ENCODE measurements at regions not wholly inside any gene's neighbourhood (a gene's known extent, or its start where the extent isn't known, plus 50 kb on each side); places are given as distances from the start of the nearest gene placed in this dataset.
A peak's percentile ranks its signal among the peaks of the same experiment; 100 is the strongest.
"Not testable (repeated sequence)": the region's sequence is repeated elsewhere in the genome, so short reads cannot be mapped to it uniquely, and the experiment has no call there.

DNA sequence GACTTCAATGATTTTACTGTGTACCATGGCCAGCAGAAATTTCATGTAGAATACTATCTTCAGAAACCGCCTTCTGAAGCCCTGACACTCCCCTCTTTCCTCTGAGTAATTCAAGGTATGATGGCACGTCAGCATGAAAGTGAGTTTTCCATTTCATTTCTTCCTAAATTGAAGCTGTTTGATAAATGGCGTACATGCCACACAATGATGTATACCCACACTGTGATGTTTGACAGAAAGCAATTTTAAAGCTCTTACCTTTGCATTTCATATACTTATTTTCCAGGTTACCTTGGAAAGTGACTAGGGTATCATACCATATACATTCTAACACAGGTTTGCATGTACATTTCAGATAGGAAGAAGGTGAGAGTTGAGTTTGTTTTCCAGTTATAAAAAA lies 147.9 kb upstream of the LRRC3B start:
- no peak for TF ChIP-seq ZFX (IDR thresholded peaks at IDR 0.05; ENCODE audit: borderline replicate concordance)
- TF ChIP-seq, protein P1, sequence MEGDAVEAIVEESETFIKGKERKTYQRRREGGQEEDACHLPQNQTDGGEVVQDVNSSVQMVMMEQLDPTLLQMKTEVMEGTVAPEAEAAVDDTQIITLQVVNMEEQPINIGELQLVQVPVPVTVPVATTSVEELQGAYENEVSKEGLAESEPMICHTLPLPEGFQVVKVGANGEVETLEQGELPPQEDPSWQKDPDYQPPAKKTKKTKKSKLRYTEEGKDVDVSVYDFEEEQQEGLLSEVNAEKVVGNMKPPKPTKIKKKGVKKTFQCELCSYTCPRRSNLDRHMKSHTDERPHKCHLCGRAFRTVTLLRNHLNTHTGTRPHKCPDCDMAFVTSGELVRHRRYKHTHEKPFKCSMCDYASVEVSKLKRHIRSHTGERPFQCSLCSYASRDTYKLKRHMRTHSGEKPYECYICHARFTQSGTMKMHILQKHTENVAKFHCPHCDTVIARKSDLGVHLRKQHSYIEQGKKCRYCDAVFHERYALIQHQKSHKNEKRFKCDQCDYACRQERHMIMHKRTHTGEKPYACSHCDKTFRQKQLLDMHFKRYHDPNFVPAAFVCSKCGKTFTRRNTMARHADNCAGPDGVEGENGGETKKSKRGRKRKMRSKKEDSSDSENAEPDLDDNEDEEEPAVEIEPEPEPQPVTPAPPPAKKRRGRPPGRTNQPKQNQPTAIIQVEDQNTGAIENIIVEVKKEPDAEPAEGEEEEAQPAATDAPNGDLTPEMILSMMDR (IDR thresholded peaks at IDR 0.05): no peak
- H3K27ac ChIP-seq: no peak overlapping the region

DNA sequence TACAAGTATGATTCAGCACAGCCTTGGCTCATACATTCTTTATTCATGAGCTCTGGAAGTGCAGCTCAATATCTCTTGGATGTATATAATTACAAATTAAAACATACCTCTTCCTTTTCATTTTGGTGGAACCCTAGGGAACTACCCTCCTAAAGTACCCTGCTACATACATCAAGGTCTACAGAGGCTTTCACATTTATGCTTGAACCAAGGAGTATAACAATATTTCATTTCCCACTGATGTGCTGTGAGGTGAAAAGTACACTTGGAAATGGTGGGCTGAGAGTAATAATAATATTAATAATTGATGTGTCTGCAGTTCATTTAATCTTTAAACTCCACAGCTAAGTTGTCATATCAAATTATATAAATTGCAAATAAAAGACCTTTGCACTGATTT lies 142.2 kb upstream of the LRRC3B start:
- TF ChIP-seq, protein P1 (IDR thresholded peaks at IDR 0.05): no peak
- no peak for TF ChIP-seq ZFX (IDR thresholded peaks at IDR 0.05; ENCODE audit: borderline replicate concordance)

DNA sequence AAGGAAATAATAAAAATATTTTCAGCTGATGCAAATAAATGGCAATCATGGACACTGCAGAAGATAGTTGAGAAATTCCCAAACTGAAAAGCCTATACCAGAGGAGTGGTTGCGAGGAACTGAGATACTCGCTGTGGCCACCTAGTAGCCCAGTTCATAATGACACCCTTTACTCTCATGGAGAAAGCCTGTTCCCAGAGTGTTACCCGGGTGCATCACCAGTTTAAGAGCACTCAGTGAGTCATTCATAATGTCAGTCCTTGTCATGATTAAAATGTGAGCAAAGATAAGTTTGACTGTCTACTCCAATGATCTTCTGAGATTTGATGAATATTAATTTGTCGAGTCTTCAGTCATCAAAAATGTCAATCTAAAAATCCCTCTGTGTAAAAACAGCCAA lies 138.4 kb upstream of the LRRC3B start:
- H3K27ac ChIP-seq: no peak overlapping the region
- TF ChIP-seq, protein P1 (IDR thresholded peaks at IDR 0.05): peak; percentile 54
- no peak for TF ChIP-seq ZFX (IDR thresholded peaks at IDR 0.05; ENCODE audit: borderline replicate concordance)

More for the DNA sequence above, 142.2 kb upstream of the LRRC3B start:
- H3K27ac ChIP-seq: no peak overlapping the region

DNA sequence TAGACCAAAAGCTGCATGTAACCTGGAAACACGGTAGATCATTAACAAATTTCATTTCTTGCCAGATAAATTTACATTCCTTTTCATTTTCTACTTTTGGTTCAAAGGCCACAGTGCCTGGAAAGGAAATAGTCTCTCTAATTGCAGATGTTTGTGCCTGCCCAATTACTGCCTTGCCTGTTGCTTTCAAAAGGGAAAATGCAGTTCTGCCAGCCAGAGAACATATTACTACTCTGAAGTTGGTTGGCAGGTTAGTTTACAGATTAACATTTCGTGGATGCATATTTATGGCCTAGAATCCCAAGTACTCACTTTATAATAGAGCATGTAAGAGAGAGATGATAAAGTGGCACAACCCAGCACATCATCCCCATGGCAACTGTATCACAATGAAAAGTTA lies 124.3 kb upstream of the LRRC3B start:
- TF ChIP-seq ZFX (IDR thresholded peaks at IDR 0.05; ENCODE audit: borderline replicate concordance): no peak
- TF ChIP-seq, protein P1 (IDR thresholded peaks at IDR 0.05): no peak
- no peak overlapping the region for H3K27ac ChIP-seq

DNA sequence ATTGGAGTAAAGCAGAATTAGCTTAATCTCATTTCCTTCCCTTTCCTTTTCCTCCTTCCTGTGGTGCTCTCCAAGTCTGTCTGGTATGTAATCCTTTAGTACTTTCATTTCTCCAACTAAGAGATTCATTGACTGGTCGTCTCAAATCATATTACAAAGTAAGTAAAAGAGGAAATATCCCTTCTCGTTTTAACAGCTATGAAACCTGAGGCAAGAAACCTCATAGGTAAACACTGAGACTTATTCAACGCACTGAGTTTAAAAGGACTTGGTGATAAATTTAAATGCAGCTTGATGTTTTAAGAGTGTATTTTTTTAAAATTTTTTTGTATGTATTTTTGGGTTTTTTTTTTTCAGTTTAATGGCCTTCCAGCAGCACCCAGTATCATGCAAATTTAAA lies 117.2 kb upstream of the LRRC3B start:
- TF ChIP-seq, protein P1 (IDR thresholded peaks at IDR 0.05): no peak
- no peak overlapping the region for H3K27ac ChIP-seq

DNA sequence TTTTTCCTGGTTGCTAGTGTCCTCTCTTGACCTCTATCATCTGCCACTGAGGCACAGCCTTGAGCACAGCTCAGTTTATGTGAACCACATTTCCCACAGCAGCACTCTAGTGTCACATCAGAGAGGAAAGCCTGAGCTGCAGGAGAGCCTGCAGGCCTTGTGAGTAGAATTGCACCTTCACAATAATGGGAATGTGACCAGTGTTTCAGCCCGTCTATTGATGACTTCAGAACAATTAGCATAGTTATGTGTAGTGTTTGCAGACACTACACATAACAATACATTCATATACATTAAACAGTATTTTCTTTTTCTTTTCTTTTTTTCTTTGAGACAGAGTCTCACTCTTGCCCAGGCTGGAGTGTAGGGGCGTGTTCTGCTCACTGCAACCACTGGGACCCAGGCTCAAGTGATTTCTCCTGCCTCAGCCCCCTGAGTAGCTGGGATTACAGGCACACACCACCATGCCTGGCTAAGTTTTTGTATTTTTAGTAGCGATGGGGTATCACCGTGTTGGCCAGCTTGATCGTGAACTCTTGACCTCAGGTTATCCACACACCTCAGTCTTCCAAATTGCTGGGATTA lies 108.0 kb upstream of the LRRC3B start:
- not testable (repeated sequence) for H3K27ac ChIP-seq

DNA sequence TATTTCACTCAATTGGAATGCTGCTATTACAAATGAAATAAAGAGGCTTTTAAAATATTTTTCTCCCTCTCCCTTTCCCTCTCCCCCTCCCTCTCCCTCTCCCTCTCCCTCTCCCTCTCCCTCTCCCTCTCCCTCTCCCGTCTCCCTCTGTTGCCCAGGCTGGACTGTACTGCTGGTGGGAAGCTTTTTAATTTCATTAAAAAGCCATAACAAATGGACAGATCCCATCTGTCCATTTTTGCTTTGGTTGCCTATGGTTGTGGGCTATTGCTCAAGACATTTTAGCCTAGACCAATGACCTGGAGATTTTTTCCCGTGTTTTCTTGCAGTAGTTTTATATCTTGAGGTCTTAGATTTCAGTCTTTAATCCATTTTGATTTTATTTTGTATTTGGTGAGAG lies 107.2 kb upstream of the LRRC3B start:
- H3K27ac ChIP-seq: no peak overlapping the region
- TF ChIP-seq, protein P1 (IDR thresholded peaks at IDR 0.05): no peak
- TF ChIP-seq ZFX (IDR thresholded peaks at IDR 0.05; ENCODE audit: borderline replicate concordance): no peak

DNA sequence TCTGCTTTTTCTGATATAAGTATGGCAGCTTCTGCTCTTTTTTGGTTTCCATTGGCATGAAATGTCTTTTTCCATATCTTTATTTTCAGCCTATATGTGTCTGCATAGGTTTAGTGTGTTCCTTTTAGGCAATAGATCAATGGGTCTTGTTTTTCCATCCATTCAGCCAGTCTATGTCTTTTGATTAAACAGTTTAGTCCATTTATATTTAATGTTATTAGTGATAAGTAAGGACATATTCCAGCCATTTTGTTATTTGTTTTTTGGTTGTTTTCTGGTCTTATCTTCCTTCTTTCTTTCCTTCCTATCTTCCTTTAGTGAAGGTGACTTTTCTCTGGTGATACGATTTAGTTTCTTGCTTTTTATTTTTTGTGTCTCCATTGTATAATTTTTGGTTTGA lies 101.3 kb upstream of the LRRC3B start:
- TF ChIP-seq ZFX (IDR thresholded peaks at IDR 0.05; ENCODE audit: borderline replicate concordance): no peak
- TF ChIP-seq, protein P1 (IDR thresholded peaks at IDR 0.05): no peak
- H3K27ac ChIP-seq: no peak overlapping the region
